KMS-11 (cell line): ENCODE measurements at regions not wholly inside any gene's neighbourhood (a gene's known extent, or its start where the extent isn't known, plus 50 kb on each side); places are given as distances from the start of the nearest gene placed in this dataset.

Source experiments
- H2AFZ ChIP-seq: fragments of 200-600 bp; sonication (generic); 2 replicates; pipeline ENCODE4 v1.6.1; 2016; ENCODE audit warnings: antibody characterized with exemption, mixed run types, low read depth
- H3K27ac ChIP-seq: fragments of 200-600 bp; sonication (generic); 2 replicates; pipeline ENCODE4 v1.6.1; 2016; ENCODE audit warnings: mild to moderate bottlenecking, mixed run types
- H3K27me3 ChIP-seq: fragments of 200-600 bp; sonication (generic); 2 replicates; pipeline ENCODE4 v1.6.1; 2017; ENCODE audit warnings: mild to moderate bottlenecking, low read depth, mixed run types, moderate library complexity; ENCODE audit not compliant: insufficient read depth
- H3K36me3 ChIP-seq: fragments of 200-600 bp; sonication (generic); 2 replicates; pipeline ENCODE4 v1.6.1; 2017; ENCODE audit warnings: mild to moderate bottlenecking, mixed run types; ENCODE audit not compliant: insufficient read depth
- H3K4me1 ChIP-seq: fragments of 200-600 bp; sonication (generic); 2 replicates; pipeline ENCODE4 v1.6.1; 2016; ENCODE audit warnings: mild to moderate bottlenecking, low read depth, mixed run types; ENCODE audit not compliant: poor library complexity, severe bottlenecking
- H3K4me2 ChIP-seq: fragments of 200-600 bp; sonication (generic); 2 replicates; pipeline ENCODE4 v1.7.0; 2016; ENCODE audit warnings: mild to moderate bottlenecking, mixed run types
- H3K4me3 ChIP-seq: fragments of 200-600 bp; sonication (generic); IDR thresholded peaks from 2 replicates; pipeline ENCODE4 v1.6.1; 2017; ENCODE audit warnings: low read depth, low read length, mixed read lengths; ENCODE audit not compliant: insufficient read depth
- H3K79me2 ChIP-seq: fragments of 200-600 bp; sonication (generic); 2 replicates; pipeline ENCODE4 v1.6.1; 2016; ENCODE audit warnings: low read depth, mixed run types; ENCODE audit not compliant: insufficient read depth
- H3K9ac ChIP-seq: fragments of 200-600 bp; sonication (generic); 2 replicates; pipeline ENCODE4 v1.6.1; 2016; ENCODE audit warnings: mild to moderate bottlenecking, mixed run types
- H4K20me1 ChIP-seq: fragments of 200-600 bp; sonication (generic); 2 replicates; pipeline ENCODE4 v1.6.1; 2016; ENCODE audit warnings: mild to moderate bottlenecking, mixed run types; ENCODE audit not compliant: insufficient read depth
- TF ChIP-seq, protein P1 (sequence below): fragments of 200-600 bp; sonication (generic); conservative IDR thresholded peaks from 2 replicates; pipeline ENCODE4 v1.6.1; 2017; ENCODE audit warnings: low read depth, mild to moderate bottlenecking, antibody characterized with exemption, low read length, moderate library complexity, mixed read lengths

DNA sequence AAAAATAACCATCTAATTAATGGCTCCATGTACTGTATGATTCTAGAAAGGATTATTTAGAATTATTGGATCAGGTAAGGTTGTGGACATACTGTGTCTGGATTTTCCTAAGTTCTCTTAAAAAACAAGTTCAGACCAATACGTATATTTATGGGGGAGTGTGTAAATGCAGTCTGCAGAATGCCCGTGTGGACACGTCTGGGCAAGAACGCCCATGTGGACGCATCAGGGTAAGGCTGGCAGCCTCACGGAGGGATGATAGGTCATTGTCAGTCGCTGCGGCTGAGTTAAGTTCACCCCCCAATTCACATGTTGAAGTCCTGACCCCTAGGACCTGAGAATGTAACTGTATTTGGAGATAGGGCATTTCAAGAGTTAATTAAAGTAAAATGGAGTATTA lies 160.0 kb upstream of the SHH start:
- Histone ChIP-seq H3K4me1 (no peaks in the 10 kb centered on the region), H3K4me3 (no peak overlapping the region), H3K27me3 (no peaks in the 10 kb centered on the region), H3K4me2 (no peak overlapping the region), H4K20me1 (no peaks in the 10 kb centered on the region), H3K27ac (no peak overlapping the region), H3K36me3 (no peaks in the 10 kb centered on the region), H3K9ac (no peak overlapping the region), H3K79me2 (no peaks in the 10 kb centered on the region), H2AFZ (no peak overlapping the region)
- TF ChIP-seq, protein P1, sequence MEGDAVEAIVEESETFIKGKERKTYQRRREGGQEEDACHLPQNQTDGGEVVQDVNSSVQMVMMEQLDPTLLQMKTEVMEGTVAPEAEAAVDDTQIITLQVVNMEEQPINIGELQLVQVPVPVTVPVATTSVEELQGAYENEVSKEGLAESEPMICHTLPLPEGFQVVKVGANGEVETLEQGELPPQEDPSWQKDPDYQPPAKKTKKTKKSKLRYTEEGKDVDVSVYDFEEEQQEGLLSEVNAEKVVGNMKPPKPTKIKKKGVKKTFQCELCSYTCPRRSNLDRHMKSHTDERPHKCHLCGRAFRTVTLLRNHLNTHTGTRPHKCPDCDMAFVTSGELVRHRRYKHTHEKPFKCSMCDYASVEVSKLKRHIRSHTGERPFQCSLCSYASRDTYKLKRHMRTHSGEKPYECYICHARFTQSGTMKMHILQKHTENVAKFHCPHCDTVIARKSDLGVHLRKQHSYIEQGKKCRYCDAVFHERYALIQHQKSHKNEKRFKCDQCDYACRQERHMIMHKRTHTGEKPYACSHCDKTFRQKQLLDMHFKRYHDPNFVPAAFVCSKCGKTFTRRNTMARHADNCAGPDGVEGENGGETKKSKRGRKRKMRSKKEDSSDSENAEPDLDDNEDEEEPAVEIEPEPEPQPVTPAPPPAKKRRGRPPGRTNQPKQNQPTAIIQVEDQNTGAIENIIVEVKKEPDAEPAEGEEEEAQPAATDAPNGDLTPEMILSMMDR = no peak

DNA sequence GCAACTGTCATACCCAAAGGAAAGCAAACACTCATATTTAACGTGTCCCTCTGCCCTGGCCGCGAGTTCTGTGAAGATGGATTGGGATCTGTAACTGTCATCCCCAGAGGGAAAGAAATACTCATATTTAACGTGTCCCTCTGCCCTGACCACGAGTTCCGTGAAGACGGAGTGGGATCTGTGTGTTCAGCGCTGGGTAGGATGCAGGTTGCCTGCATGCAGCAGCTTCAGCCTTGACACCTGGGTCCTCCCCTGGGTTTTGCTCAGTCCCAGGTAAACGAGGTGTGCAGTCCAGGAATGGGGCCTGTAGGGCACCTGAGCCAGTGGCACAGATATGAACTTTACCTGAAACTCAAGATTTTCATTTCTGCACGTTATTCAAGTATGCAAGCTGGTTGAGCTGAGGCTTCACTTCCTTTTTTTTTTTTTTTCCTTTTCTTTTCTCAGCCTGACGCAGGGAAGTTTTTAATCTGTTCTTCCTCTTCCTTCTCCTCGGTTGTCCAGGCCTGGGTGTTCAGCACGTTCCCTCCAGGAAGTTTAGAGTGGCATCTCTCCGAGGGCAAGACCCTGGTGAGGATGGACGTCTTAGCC lies 159.0 kb upstream of the SHH start:
- no peaks in the 10 kb centered on the region for H4K20me1 ChIP-seq
- no peaks in the 10 kb centered on the region for H3K4me1 ChIP-seq
- H3K4me2 ChIP-seq = no peak overlapping the region
- no peak overlapping the region for H3K4me3 ChIP-seq
- H2AFZ ChIP-seq = no peak overlapping the region
- H3K9ac ChIP-seq = no peak overlapping the region
- H3K79me2 ChIP-seq = no peaks in the 10 kb centered on the region
- H3K36me3 ChIP-seq = no peaks in the 10 kb centered on the region
- TF ChIP-seq, protein P1 = no peak
- no peaks in the 10 kb centered on the region for H3K27me3 ChIP-seq
- H3K27ac ChIP-seq = no peak overlapping the region

DNA sequence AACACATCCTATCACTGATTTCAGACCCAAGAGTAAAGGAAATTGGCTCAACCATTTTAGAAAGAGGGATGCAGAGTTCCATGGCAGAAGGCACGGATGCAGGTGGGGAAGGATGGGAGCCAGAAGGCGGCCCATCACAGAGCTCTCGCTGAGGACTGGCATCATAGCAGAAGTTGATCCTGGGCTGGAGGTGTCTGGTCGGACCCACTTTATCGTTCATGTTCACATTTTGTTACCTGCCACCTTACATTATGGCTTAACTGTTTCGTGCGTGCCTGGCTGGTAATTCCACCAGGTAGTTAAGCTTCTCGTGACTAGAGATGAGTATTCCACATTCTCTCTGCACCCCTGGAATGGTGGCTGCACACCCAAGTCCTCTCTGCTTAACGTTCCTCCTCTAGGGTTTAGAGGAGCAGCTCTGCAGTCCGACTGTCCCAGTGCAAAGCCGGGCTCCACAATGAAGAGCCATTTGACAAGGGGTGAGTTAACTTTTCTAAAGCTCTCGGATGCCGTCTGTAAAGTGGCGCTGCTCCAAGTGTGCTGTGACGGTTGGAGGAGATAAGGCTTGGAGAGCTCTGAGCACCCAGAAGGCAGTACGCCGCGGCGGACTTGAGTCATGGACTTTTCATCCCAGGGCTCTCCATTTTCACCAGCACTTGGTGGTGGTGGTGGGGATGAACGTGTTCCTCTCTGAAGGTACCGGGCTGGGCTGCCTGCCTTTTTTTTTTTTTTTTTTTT lies 157.1 kb upstream of the SHH start:
- no peaks in the 10 kb centered on the region for H3K36me3 ChIP-seq
- no peaks in the 10 kb centered on the region for H4K20me1 ChIP-seq
- H3K27me3 ChIP-seq = no peaks in the 10 kb centered on the region
- no peak overlapping the region for H2AFZ ChIP-seq
- no peak overlapping the region for H3K27ac ChIP-seq
- H3K9ac ChIP-seq = no peak overlapping the region
- no peak overlapping the region for H3K4me2 ChIP-seq
- no peak overlapping the region for H3K4me3 ChIP-seq
- H3K4me1 ChIP-seq = no peaks in the 10 kb centered on the region
- no peaks in the 10 kb centered on the region for H3K79me2 ChIP-seq
- TF ChIP-seq, protein P1 = no peak

DNA sequence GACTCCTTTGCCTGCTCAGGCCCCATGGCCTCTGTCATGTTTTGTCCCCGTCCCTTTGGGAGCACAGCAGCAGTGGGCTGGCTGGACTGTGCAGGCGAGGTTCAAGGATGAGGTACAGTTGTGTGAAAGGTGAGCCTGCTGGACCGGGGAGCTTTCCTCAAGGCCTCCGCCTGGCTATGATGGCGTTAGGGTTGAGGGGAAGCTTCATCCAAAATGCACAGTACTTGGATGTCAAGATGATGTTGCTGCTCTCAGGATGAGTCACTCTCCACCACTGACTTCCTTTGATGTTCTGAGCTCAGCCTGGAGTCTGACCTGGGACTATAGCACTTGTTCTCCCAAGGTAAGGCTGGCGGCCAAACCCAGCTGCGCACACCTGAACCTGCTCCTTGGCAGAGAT lies 152.7 kb upstream of the SHH start:
- Histone ChIP-seq H3K4me1 (no peaks in the 10 kb centered on the region), H3K4me2 (no peak overlapping the region)

More for the DNA sequence above, 152.7 kb upstream of the SHH start:
- Histone ChIP-seq H2AFZ (no peak overlapping the region), H4K20me1 (no peaks in the 10 kb centered on the region), H3K4me3 (no peak overlapping the region), H3K27me3 (no peaks in the 10 kb centered on the region), H3K27ac (no peak overlapping the region), H3K79me2 (no peaks in the 10 kb centered on the region), H3K9ac (no peak overlapping the region), H3K36me3 (no peaks in the 10 kb centered on the region)
- TF ChIP-seq, protein P1 = no peak
